WERI-Rb-1 (cell line): ENCODE measurements at regions not wholly inside any gene's neighbourhood (a gene's known extent, or its start where the extent isn't known, plus 50 kb on each side); places are given as distances from the start of the nearest gene placed in this dataset.

Experiments used
- DNase-seq: peaks from one replicate; pipeline ENCODE4 v3.0.0-alpha.2; 2020
- H3K27ac ChIP-seq: fragments of 250-450 bp; sonication (Bioruptor Pico); 2 replicates; pipeline ENCODE4 v1.5.1; 2020; ENCODE audit warnings: mild to moderate bottlenecking, moderate library complexity
- H3K27me3 ChIP-seq: fragments of 250-450 bp; sonication (Bioruptor Pico); 2 replicates; pipeline ENCODE4 v1.5.1; 2021; ENCODE audit warnings: mild to moderate bottlenecking, low read depth, moderate library complexity; ENCODE audit not compliant: insufficient read depth, severe bottlenecking
- H3K36me3 ChIP-seq: fragments of 250-450 bp; sonication (Bioruptor Pico); 2 replicates; pipeline ENCODE4 v1.5.1; 2020; ENCODE audit warnings: mild to moderate bottlenecking, moderate library complexity
- H3K4me3 ChIP-seq: 2 replicates; pipeline ENCODE4 v1.5.1; 2011; ENCODE audit warnings: low read depth, mild to moderate bottlenecking, control low read depth, low read length
- H3K9me3 ChIP-seq: fragments of 250-450 bp; sonication (Bioruptor Pico); 2 replicates; pipeline ENCODE4 v1.5.1; 2021; ENCODE audit warnings: mild to moderate bottlenecking, moderate library complexity; ENCODE audit not compliant: severe bottlenecking
- TF ChIP-seq, protein P1 (sequence below): IDR thresholded peaks from 2 replicates; pipeline ENCODE4 v1.5.1; 2011; ENCODE audit warnings: low read depth, mild to moderate bottlenecking, control low read depth, inconsistent platforms, low read length

DNA sequence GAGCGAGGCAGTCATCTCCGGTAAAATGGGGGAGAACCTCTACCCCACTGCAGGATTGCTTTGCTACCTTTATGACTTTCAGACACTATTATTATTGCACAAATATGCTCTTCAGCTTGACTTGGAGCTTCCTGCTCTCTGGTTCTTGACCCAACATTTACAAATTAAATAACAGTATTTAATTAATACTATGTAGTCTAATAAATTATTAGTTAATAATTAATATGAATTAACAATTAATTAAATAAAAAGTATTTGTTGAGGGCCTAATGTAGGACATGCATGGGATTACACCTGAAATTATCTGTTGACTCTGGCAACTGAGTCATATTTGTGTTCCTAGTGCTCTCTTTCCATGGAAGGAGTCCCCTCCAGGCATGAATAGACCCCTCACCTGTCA is 359.9 kb downstream of the SIPA1L2 start:
- TF ChIP-seq, protein P1, sequence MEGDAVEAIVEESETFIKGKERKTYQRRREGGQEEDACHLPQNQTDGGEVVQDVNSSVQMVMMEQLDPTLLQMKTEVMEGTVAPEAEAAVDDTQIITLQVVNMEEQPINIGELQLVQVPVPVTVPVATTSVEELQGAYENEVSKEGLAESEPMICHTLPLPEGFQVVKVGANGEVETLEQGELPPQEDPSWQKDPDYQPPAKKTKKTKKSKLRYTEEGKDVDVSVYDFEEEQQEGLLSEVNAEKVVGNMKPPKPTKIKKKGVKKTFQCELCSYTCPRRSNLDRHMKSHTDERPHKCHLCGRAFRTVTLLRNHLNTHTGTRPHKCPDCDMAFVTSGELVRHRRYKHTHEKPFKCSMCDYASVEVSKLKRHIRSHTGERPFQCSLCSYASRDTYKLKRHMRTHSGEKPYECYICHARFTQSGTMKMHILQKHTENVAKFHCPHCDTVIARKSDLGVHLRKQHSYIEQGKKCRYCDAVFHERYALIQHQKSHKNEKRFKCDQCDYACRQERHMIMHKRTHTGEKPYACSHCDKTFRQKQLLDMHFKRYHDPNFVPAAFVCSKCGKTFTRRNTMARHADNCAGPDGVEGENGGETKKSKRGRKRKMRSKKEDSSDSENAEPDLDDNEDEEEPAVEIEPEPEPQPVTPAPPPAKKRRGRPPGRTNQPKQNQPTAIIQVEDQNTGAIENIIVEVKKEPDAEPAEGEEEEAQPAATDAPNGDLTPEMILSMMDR: no peak
- no peak overlapping the region for H3K27ac ChIP-seq
- no peaks in the 10 kb centered on the region for H3K36me3 ChIP-seq
- DNase-seq: no peak
- H3K9me3 ChIP-seq: no peaks in the 10 kb centered on the region
- no peak overlapping the region for H3K4me3 ChIP-seq
- peaks cover 96% of the 10 kb centered on the region for H3K27me3 ChIP-seq

DNA sequence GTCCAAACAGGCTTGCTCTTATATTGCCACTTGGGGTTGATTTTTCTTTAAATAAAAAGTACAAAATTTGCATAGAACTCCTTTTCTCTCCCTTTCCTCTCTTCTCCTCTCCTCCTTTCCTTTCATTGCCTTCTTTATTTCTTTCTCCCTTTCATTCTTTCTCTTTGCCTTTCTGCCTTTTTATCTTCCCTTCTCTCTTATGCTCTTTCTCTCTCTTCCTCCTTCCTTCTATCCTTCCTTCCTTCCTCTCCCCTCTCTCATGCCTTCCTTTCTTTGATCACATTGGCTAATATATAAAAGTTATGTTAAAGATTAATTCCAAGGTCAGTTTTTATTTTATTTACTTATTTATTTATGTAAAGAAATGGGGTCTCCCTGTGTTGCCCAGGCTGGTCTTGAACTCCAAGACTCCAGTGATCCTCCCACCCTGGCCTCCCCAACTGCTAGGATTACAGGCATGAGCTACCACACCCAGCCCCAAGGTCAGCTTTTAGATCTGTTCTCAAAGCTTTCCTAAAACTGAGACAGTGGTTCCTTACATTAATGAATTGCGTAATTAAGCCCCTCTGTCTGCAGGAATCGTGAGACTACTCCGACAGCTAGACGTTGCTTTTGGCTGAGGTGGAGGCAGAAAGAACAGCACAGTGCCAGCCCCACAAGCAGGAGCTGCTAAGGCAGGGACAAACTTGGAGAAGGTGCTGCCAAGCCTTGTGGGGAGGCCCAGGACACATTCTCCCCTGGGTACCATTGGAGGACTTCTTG is 361.9 kb downstream of the SIPA1L2 start:
- no peak for DNase-seq
- no peak overlapping the region for H3K27ac ChIP-seq
- peaks cover 93% of the 10 kb centered on the region for H3K27me3 ChIP-seq
- TF ChIP-seq, protein P1: no peak
- H3K4me3 ChIP-seq: no peak overlapping the region
- no peaks in the 10 kb centered on the region for H3K9me3 ChIP-seq
- H3K36me3 ChIP-seq: no peaks in the 10 kb centered on the region

DNA sequence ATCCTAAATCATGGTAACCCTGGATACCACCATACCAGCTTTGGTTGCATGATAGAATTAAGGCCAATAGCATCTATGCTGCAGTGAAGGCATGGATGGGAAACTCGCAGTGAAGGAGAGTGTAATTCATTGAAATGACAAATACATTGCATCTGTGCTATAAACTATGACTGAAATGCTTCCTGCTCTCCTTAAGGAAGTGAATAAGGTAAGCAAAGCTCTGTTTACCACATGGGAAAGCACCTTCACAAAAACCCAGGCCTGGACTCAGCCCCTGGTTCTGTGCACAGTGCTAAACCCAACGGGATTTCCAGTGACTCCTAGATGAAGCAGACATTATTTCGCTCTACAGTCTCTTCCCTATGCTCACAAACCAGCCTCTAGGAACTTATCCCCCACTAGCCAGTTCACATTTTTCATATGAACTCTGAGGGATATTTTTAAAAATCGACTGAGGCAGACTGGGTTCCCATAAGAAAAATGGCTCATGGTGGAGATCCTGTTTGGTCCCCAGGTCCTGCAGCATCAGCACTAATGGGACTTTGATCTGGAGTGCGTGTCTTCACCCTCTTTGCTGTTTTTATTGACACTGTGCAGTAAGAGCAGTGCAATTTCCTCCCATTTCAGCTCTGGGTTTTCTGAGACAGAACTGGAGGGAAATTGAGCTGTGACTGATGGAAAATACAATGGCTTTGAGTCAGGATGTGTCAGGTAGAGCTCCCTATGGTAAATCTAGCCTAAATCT is 362.7 kb downstream of the SIPA1L2 start:
- peaks cover 86% of the 10 kb centered on the region for H3K27me3 ChIP-seq
- TF ChIP-seq, protein P1: no peak
- DNase-seq: no peak
- no peaks in the 10 kb centered on the region for H3K36me3 ChIP-seq
- no peak overlapping the region for H3K27ac ChIP-seq
- no peak overlapping the region for H3K4me3 ChIP-seq
- H3K9me3 ChIP-seq: no peaks in the 10 kb centered on the region

DNA sequence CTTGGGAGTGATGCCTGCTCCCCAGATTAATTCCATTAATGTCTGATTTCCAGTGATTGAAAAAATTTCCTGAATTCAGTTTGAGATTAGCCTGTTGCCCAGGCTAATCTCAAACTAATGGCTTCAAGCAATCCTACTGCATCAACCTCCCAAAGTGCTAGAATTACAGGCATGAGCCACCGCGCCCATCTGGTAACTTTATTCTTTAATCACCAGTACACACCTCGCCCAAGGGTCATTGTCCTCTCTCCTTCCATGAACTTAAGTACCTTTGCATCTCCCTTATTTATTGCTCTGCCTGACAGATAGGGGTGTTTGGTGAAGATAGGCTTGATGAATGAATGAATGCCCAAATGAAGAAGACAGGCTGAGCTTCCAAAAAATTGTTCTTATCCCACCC is 366.5 kb downstream of the SIPA1L2 start:
- DNase-seq: peak; percentile 82
- Histone ChIP-seq H3K9me3 (no peaks in the 10 kb centered on the region), H3K27ac (no peak overlapping the region), H3K4me3 (no peak overlapping the region), H3K27me3 (peaks cover 82% of the 10 kb centered on the region), H3K36me3 (no peaks in the 10 kb centered on the region)
- TF ChIP-seq, protein P1: no peak

DNA sequence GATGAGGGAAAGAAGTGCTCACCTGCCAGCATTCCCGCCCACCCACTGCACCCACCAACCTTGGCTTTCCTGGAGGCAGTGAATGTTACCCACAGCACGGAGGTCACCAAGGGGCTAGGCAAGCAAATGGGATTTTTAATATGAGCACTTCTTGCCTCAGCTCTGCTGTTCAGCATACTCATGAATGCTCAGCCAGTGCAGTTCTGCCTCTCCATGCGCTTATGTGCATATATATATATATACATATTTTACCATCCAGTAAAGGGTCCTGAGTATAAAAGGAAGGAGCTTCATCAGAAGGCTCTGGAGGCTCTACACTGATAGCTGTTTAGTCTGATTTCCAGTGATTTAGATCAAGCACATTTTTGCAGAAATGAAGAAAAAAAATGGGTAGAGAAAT is 366.9 kb downstream of the SIPA1L2 start:
- H3K27ac ChIP-seq: no peak overlapping the region
- TF ChIP-seq, protein P1: no peak

More for the DNA sequence above, 366.9 kb downstream of the SIPA1L2 start:
- H3K36me3 ChIP-seq: no peaks in the 10 kb centered on the region
- no peaks in the 10 kb centered on the region for H3K9me3 ChIP-seq
- DNase-seq: no peak
- no peak overlapping the region for H3K4me3 ChIP-seq
- H3K27me3 ChIP-seq: peaks cover 82% of the 10 kb centered on the region
